NCI-H2196 treated with DMSO at 0.1 percent for 48 hours (cell line): ENCODE measurements at regions not wholly inside any gene's neighbourhood (a gene's known extent, or its start where the extent isn't known, plus 50 kb on each side); places are given as distances from the start of the nearest gene placed in this dataset.
"Not testable (repeated sequence)": the region's sequence is repeated elsewhere in the genome, so short reads cannot be mapped to it uniquely, and the experiment has no call there.

Experiments used
- DNase-seq: peaks from one replicate; lab custom pipeline; 2025; ENCODE audit not compliant: unreplicated experiment; lab: John Stamatoyannopoulos, UW

GRCh38 chr12:75630091-75630490 lies 118.7 kb upstream of the KRR1 start:
- DNase-seq = no peak

DNA sequence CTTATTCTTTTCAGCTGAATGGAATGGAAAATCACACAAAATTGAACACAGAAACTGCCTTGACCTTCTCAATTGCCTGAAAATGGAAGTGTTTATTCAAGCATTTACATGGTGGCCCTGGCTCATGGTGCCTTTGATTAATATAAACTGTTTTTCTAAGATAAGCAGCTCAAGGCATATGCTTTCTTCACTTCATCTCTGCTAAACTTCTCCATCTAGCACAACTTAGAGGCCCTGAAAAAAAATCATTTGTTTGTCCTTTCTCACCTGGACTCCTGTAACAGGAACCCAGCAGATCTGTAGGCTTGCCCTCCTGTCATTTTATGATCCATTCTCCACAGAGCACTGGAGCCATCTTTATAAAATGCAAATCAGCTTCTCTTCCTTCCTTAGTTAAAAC lies 117.5 kb upstream of the KRR1 start:
- no peak for DNase-seq

- DNase-seq = no peak
These were observed 117.1 kb upstream of the KRR1 start for GRCh38 chr12:75628511-75628910.

- no peak for DNase-seq
These were observed 112.3 kb upstream of the KRR1 start for GRCh38 chr12:75623631-75624154.

- DNase-seq = no peak
These were observed 111.1 kb upstream of the KRR1 start for GRCh38 chr12:75622492-75622891.

DNA sequence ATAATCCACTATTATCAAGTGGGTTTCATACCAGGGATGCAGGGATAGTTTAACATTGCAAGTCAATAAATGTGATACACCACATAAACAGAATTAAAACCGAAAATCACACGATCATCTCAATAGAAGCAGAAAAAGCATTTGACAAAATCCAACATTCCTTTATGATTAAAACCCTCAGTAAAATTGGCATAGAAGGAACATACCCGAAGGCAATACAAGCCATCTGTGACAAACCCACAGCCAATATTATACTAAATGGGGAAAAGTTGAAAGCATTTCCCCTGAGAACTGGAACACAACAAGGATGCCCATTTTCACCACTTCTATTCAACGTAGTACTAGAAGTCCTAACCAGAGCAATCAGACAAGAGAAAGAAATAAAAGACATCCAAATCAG lies 103.0 kb upstream of the KRR1 start:
- DNase-seq = not testable (repeated sequence)

DNA sequence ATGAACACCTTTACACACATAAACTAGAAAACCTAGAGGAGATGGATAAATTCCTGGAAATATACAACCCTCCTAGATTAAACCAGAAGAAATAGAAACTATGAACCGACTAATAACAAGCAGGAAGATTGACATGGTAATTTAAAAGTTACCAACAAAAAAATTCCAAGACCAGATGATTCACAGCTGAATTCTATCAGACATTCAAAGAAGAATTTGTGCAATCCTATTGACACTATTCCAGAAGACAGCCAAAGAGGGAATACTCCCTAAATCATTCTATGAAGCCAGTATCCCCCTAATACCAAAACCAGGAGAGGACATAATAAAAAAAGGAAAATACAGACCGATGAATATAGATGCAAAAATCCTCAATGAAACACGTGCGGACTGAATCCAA lies 102.6 kb upstream of the KRR1 start:
- no peak for DNase-seq

DNA sequence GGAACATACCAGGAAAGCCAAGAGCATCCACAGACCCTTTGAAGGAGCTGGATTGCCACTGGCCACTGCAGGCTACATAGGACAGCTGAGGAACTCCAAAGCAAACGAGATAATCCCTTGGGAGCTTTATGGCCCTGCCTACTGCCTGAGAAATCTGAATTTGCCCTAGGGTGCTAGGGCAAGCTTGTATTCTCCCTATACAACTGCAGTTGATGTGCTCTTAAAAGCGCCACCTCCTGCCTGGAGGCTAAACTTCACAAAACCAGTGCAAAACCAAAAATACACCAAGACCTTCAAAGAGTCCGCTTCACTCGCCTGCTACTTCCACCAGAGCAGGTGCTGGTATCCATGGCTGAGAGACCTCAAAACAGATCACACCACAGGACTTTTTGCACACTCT lies 99.6 kb upstream of the KRR1 start:
- no peak for DNase-seq

DNA sequence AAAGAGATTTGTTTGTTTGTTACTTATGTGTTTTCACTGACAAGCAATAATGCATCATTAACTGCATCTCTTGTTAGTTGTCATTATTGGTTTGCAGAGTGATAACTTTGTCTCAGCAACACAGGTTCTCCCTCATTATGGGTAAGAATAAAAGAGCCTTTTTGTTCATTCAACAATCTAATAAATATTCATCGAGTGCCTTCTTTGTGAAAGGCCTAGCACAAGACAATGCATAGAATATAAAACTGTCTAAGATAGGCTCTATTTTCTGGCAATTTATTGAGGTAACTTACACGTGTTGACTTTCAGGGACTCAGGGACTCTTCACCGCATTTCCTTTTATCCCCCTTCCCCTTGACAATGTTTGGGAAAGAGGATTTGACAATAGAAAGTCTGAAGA lies 95.5 kb upstream of the KRR1 start:
- no peak for DNase-seq

- DNase-seq = no peak
These were observed 94.7 kb upstream of the KRR1 start for GRCh38 chr12:75606151-75606550.

GRCh38 chr12:75603475-75603874 lies 92.1 kb upstream of the KRR1 start:
- no peak for DNase-seq

DNA sequence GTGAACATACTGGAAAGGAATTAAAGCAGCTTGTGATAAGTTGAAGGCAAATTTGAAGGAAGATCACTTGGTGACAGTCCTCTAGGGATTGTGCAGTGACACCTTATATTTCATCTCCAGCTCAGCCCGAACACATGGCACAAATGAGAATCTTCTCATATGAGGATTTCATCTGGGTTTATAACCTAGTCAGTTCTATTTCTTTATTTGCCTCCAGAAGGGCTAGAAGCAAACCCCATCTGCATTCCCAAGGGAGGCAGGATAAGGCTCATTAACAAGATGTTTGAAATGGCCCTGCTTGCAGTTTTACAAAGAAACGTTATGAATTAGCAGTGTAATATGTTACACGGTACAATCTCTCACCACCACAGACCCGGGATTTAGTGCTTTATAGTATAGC lies 90.7 kb upstream of the KRR1 start:
- no peak for DNase-seq

GRCh38 chr12:75600146-75600545 lies 88.7 kb upstream of the KRR1 start:
- no peak for DNase-seq

DNA sequence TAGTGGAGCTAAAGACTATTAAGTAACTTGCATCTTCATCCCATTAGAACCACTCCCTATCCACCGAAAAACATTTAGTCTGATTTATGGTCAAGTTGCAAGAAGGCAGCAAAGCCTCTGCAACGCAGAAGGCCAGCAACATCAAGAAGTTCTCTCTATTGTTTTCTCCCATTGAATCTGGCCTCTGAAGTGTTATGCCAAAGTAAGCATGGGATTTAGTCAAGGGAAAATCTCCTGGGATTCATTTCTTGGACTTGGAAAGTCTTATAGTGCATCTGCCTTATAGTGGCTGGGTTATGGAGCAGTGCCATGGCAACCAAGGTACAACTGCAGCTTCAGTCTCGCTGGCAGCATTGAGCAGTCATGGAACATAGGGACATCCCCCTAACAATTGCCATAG lies 87.7 kb upstream of the KRR1 start:
- no peak for DNase-seq

DNA sequence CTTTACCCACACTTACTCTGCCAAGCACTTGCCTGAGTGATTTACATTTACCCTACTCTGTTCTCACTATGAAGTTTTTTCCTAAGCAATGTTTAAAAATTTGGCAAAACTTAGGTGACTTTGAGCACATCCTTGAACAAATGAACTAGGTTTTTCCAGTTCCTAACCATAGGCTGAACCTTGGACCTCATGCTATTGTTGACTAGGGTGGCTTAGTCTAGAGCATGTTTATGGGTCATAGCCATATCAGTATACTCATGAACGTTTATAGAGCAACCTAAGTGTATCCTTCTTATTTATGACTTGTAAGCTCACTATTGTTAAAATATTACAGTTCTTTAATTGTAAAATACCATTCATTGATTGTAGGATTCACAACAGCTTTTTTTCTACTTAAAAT lies 85.0 kb upstream of the KRR1 start:
- DNase-seq = no peak

- DNase-seq = no peak
These were observed 81.4 kb upstream of the KRR1 start for GRCh38 chr12:75592638-75593335.

DNA sequence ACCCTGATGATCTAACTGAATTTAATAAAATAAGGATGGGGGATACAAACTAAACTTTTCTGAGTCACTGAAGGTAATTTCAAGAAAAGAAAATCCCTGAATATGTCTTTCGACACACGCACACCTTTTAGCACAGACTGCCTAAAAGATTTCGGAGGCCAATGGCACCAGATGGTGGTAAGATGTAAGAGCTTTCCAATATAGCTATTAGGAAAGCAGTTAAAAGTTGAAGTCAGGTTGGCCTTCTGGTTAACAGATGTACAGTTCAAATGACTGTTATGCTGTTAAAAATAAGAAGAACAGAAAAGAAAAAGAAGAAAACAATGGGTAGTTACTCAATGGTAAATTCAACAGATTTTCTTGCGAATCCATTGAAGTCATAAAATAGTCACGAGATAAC lies 80.7 kb upstream of the KRR1 start:
- no peak for DNase-seq

- no peak for DNase-seq
These were observed 80.2 kb upstream of the KRR1 start for GRCh38 chr12:75591628-75592027.

DNA sequence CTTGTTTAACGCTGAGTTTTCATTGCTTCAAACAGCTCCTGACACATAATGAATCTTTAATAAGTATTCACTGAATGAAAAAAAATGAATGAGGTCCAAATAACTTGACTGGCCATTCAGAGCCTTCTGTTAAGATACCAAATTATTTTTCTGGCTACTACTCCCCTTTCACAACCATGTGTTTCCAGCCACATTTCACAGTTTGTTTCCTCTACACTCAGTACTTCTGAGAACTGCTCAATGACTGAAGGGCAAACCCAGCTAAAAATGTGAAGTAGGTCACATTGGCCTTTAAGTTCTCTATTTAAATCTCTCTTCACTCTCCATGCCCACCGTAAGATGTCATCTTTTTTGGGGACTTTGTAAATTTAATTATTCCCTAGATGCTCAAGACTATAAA lies 78.4 kb upstream of the KRR1 start:
- no peak for DNase-seq

GRCh38 chr12:75587340-75588106 lies 76.1 kb upstream of the KRR1 start:
- no peak for DNase-seq

GRCh38 chr12:75585330-75585729 lies 73.9 kb upstream of the KRR1 start:
- no peak for DNase-seq

DNA sequence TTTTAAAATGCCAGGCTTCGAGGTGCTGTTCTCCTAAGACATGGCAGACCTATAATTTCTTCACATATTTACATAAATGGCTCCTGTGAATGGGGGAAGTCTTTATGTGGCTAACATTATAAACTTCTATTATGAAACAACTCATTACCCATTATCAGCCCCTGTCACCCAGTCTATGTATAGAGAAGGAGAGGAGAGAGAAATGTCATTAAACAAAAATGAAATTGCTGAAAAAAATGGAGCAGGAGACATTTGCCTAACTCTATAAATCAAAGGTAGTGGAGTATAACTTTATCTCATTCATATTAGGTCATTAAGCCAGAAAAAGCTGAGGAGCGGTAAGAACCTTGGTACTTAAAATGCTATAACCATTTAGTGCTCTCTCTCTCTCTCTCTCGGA lies 71.9 kb upstream of the KRR1 start:
- DNase-seq = no peak

DNA sequence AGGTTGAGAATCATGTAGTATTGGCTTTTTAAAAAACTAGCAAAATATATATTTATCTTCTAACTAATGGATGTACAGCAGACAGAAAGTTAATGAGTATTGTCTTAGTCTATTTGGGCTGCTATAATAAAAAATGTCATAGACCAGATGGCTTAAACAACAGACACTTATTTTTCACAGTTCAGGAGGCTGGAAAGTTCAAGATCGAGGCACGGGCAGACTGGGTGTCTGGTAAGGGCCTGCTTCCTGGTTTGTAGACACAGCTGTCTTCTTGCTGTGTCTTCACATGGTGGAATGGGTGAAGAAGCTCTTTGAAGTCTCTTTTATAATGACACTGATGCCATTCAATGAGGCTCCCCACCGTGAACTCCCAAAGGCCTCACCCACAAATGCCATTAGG lies 70.1 kb upstream of the KRR1 start:
- no peak for DNase-seq
